OCI-LY3 (cell line): ENCODE measurements at regions not wholly inside any gene's neighbourhood (a gene's known extent, or its start where the extent isn't known, plus 50 kb on each side); places are given as distances from the start of the nearest gene placed in this dataset.

ENCODE experiments used
- H2AFZ ChIP-seq: fragments of 200-600, 300-600 bp; shearing (Covaris generic); 2 replicates; pipeline ENCODE4 v1.6.0; 2014; ENCODE audit warnings: antibody characterized with exemption, low read depth, low read length
- H3K27ac ChIP-seq: fragments of 200-600, 300-600 bp; sonication (generic); 2 replicates; pipeline ENCODE4 v1.5.1; 2014; ENCODE audit warnings: mild to moderate bottlenecking, low read length, moderate library complexity, mixed read lengths
- H3K27me3 ChIP-seq: fragments of 200-600, 300-600 bp; sonication (generic); 2 replicates; pipeline ENCODE4 v1.6.1; 2014; ENCODE audit warnings: low read depth, low read length, mixed read lengths
- H3K36me3 ChIP-seq: fragments of 200-600, 300-600 bp; sonication (generic); replicated peaks from 2 replicates; pipeline ENCODE3; 2014; ENCODE audit warnings: low read depth, low read length, mixed read lengths
- H3K4me1 ChIP-seq: fragments of 300-600, 200-600 bp; sonication (generic); 2 replicates; pipeline ENCODE4 v1.6.1; 2014; ENCODE audit warnings: low read length, mixed read lengths
- H3K4me2 ChIP-seq: fragments of 200-600, 300-600 bp; sonication (generic); 2 replicates; pipeline ENCODE4 v1.6.1; 2014; ENCODE audit warnings: low read length, mixed read lengths
- H3K4me3 ChIP-seq: fragments of 300-600, 200-600 bp; sonication (generic); 2 replicates; pipeline ENCODE4 v1.5.1; 2014; ENCODE audit warnings: antibody characterized with exemption, mild to moderate bottlenecking, low read length, moderate library complexity
- H3K79me2 ChIP-seq: fragments of 300-600, 200-600 bp; shearing (Covaris generic); 2 replicates; pipeline ENCODE4 v1.6.1; 2014; ENCODE audit warnings: mild to moderate bottlenecking, low read length, mixed read lengths
- H3K9ac ChIP-seq: fragments of 300-600, 200-600 bp; shearing (Covaris generic); 2 replicates; pipeline ENCODE4 v1.6.0; 2014; ENCODE audit warnings: mild to moderate bottlenecking, low read length, moderate library complexity
- H3K9me3 ChIP-seq: fragments of 200-600, 300-600 bp; shearing (Covaris generic); 2 replicates; pipeline ENCODE4 v1.6.1; 2014; ENCODE audit warnings: low read length, mixed read lengths; ENCODE audit not compliant: insufficient read depth
- H4K20me1 ChIP-seq: fragments of 200-600, 300-600 bp; sonication (generic); 2 replicates; pipeline ENCODE4 v1.6.1; 2016; ENCODE audit warnings: low read length, mixed read lengths; ENCODE audit not compliant: insufficient read depth
- EZH2phosphoT487 ChIP-seq: fragments of 200-600 bp; shearing (Covaris generic); IDR thresholded peaks from 2 replicates; pipeline ENCODE4 v1.6.1; 2018; ENCODE audit warnings: antibody characterized with exemption, mixed run types, low read depth
- TF ChIP-seq, protein P1 (sequence below): fragments of 200-600, 300-600 bp; sonication (generic); IDR thresholded peaks from 2 replicates; pipeline ENCODE4 v1.5.1; 2014; ENCODE audit warnings: antibody characterized with exemption, low read length, low read depth

DNA sequence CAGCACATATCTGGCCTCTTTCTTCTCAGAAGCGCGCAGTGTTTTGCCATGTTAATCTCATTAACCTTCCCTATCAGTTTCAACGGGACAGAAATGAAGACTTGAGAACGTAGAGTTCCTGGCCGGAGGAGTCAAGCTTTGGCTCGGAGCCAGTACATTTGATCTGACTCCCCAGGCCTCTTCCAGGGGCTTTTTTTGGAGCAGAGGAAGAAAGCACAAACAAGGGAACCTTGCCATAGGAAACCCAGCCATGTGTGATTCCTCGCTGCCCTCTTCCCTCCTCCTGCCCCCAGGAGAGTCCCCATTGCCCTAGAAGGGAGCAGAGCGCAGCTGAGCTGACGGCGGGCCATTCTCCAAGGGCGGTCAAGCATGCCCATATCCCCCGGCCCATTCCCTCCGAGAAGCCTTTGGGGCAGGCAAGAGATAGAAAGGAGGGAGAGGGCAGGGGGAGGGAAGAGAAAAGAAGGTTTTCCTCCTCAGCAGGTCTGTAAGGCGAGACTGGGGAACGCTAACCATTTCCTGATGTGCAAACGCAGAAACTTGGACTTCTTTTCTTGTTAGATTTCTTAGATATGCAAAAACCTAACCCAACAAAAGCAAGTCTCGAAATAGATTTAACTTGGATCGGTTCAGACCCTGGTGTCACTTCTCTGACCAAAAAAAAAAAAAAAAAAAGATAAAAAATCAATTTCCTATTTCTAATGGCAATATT is 63.7 kb upstream of the POU3F3 start:
- Histone ChIP-seq H4K20me1 (no peaks in the 10 kb centered on the region), H3K4me3 (no peak overlapping the region), H3K9ac (no peak overlapping the region), H3K4me2 (no peak overlapping the region), H3K27me3 (peaks cover 15% of the 10 kb centered on the region), H3K79me2 (no peaks in the 10 kb centered on the region), H3K9me3 (no peaks in the 10 kb centered on the region), H3K4me1 (peaks cover 4% of the 10 kb centered on the region; the same call in 1 of the 2 replicates), H3K27ac (no peak overlapping the region), H3K36me3 (no peaks in the 10 kb centered on the region), H2AFZ (no peak overlapping the region)
- TF ChIP-seq, protein P1, sequence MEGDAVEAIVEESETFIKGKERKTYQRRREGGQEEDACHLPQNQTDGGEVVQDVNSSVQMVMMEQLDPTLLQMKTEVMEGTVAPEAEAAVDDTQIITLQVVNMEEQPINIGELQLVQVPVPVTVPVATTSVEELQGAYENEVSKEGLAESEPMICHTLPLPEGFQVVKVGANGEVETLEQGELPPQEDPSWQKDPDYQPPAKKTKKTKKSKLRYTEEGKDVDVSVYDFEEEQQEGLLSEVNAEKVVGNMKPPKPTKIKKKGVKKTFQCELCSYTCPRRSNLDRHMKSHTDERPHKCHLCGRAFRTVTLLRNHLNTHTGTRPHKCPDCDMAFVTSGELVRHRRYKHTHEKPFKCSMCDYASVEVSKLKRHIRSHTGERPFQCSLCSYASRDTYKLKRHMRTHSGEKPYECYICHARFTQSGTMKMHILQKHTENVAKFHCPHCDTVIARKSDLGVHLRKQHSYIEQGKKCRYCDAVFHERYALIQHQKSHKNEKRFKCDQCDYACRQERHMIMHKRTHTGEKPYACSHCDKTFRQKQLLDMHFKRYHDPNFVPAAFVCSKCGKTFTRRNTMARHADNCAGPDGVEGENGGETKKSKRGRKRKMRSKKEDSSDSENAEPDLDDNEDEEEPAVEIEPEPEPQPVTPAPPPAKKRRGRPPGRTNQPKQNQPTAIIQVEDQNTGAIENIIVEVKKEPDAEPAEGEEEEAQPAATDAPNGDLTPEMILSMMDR = no peak
- no peak for TF ChIP-seq EZH2phosphoT487

DNA sequence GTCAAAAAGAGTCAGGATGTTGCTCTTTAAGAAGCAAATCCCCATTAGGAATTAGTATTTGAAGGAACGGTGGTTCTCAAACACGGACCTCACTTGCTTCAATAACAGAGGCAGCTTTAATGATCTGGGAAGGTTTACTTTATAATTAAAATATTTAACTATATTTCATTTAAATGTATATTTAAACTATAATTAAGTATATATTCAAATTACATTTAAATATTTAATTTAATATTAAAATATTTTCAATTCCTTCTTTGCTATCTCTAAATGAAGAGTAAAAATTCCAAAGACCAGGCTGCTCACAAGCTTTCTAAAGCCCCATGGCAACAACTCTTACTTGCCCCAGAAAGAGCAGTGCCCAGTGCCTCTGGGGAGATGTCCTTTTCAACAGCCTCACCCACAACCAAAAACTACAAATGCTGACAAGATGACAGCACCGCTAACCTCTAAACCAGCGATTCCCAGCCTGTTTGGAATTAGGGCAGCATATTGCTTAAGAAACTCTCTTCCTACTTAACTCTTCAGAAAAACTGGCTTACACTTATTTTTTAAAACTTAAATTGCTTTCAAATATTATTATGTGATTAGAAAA is 62.9 kb upstream of the POU3F3 start:
- Histone ChIP-seq H3K4me1 (peaks cover 4% of the 10 kb centered on the region; the same call in 1 of the 2 replicates), H3K9ac (no peak overlapping the region), H4K20me1 (no peaks in the 10 kb centered on the region), H3K79me2 (no peaks in the 10 kb centered on the region), H3K36me3 (no peaks in the 10 kb centered on the region), H2AFZ (no peak overlapping the region), H3K27me3 (peaks cover 15% of the 10 kb centered on the region), H3K4me2 (no peak overlapping the region), H3K4me3 (no peak overlapping the region), H3K9me3 (no peaks in the 10 kb centered on the region), H3K27ac (no peak overlapping the region)
- TF ChIP-seq EZH2phosphoT487 = no peak
- TF ChIP-seq, protein P1 = no peak

DNA sequence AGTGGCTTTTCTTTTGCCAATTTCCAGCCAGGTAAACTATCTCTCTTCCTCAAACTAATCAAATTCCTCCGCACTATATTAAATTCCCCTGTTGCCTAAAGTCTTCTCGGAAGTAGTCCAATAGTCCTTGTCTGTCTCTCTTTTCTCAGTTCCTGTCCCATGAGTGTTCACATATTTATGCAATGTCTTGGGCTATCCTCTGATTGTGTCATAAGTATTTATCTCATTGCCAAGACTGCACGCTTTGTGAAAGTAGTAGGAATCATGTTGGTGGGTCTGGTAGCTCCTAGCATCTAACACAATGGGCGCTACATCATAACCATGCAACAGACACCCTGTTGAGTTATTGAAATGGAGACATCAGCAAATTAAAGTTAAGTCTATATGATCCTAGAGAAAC is 59.9 kb upstream of the POU3F3 start:
- Histone ChIP-seq H3K36me3 (no peaks in the 10 kb centered on the region), H3K79me2 (no peaks in the 10 kb centered on the region), H3K9me3 (no peaks in the 10 kb centered on the region), H3K4me2 (no peak overlapping the region), H3K9ac (no peak overlapping the region), H3K27me3 (peaks cover 3% of the 10 kb centered on the region), H3K27ac (no peak overlapping the region), H3K4me3 (no peak overlapping the region), H4K20me1 (no peaks in the 10 kb centered on the region), H2AFZ (no peak overlapping the region), H3K4me1 (0 out of 2 replicates have a peak, but pooled peaks cover under 1% of the 10 kb centered on the region)
- TF ChIP-seq, protein P1 = no peak
- TF ChIP-seq EZH2phosphoT487 = no peak

DNA sequence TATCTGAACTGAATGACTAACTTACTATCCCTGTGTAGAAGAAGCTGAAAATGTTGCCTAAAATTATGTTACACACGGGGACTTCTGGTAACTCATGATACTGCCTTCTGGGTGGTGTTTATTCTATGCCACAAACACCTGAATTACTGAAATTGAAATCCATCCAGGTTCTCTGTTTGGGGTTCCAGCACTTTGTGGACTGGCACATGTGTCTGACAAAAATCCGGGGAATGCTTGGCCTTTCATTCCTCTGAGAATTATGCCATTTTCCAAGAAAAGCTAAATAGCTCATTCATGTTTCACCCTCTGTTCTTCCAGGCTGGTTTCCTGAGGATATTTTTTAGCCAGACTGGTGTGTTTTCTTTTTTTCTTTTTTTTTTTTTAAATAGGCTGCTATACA is 59.5 kb upstream of the POU3F3 start:
- Histone ChIP-seq H4K20me1 (no peaks in the 10 kb centered on the region), H3K79me2 (no peaks in the 10 kb centered on the region), H3K4me3 (no peak overlapping the region), H3K9ac (no peak overlapping the region), H3K27ac (no peak overlapping the region), H3K9me3 (no peaks in the 10 kb centered on the region), H3K4me2 (no peak overlapping the region), H2AFZ (no peak overlapping the region), H3K27me3 (peaks cover 3% of the 10 kb centered on the region), H3K36me3 (no peaks in the 10 kb centered on the region), H3K4me1 (no peaks in the 10 kb centered on the region)
- TF ChIP-seq, protein P1 = no peak
- no peak for TF ChIP-seq EZH2phosphoT487
